Memory B cell (primary cell): ENCODE measurements at regions not wholly inside any gene's neighbourhood (a gene's known extent, or its start where the extent isn't known, plus 50 kb on each side); places are given as distances from the start of the nearest gene placed in this dataset.

Experiments
- ATAC-seq: fragments of 150-1000 bp; cut with Tn5 transposase; 2 replicates; pipeline ENCODE4 v1.10.0; 2021; ENCODE audit warnings: low read depth, mild to moderate bottlenecking, moderate library complexity
- DNase-seq, 2 donors: peaks; one replicate each; pipeline ENCODE4 v3.0.0; 2022; ENCODE audit warnings: low spot score in 2 of 2
- H3K27ac Mint-ChIP-seq: one replicate; pipeline ENCODE4 v1.8.0; 2022; ENCODE audit warnings: mild to moderate bottlenecking, moderate library complexity, mixed read lengths
- H3K27me3 Mint-ChIP-seq: one replicate; pipeline ENCODE4 v1.8.0; 2022; ENCODE audit warnings: mixed read lengths
- H3K36me3 Mint-ChIP-seq: one replicate; pipeline ENCODE4 v1.8.0; 2022; ENCODE audit warnings: mild to moderate bottlenecking, mixed read lengths
- H3K4me1 Mint-ChIP-seq: one replicate; pipeline ENCODE4 v1.8.0; 2022; ENCODE audit warnings: mixed read lengths
- H3K4me3 Mint-ChIP-seq: one replicate; pipeline ENCODE4 v1.8.0; 2022; ENCODE audit warnings: mild to moderate bottlenecking, moderate library complexity, mixed read lengths
- H3K9me3 Mint-ChIP-seq: one replicate; pipeline ENCODE4 v1.8.0; 2022; ENCODE audit warnings: mixed read lengths

- peaks cover 3% of the 10 kb centered on the region for H3K4me1 Mint-ChIP-seq
- ATAC-seq (no peak), DNase-seq (no peak)
- H3K4me3 Mint-ChIP-seq = no peak overlapping the region
- H3K9me3 Mint-ChIP-seq = peaks cover 2% of the 10 kb centered on the region
- H3K27ac Mint-ChIP-seq = no peak overlapping the region
- peaks cover 29% of the 10 kb centered on the region for H3K36me3 Mint-ChIP-seq
- no peaks in the 10 kb centered on the region for H3K27me3 Mint-ChIP-seq
Observed at GRCh38 chr13:73800011-73800410, 334.2 kb downstream of the KLF12 start.

GRCh38 chr13:73794755-73795154 is 339.4 kb downstream of the KLF12 start:
- no peak overlapping the region for H3K4me3 Mint-ChIP-seq
- no peaks in the 10 kb centered on the region for H3K27me3 Mint-ChIP-seq
- H3K36me3 Mint-ChIP-seq = peaks cover 20% of the 10 kb centered on the region
- peaks cover 2% of the 10 kb centered on the region for H3K9me3 Mint-ChIP-seq
- H3K27ac Mint-ChIP-seq = no peak overlapping the region
- DNase-seq (no peak), ATAC-seq (no peak)
- no peaks in the 10 kb centered on the region for H3K4me1 Mint-ChIP-seq

GRCh38 chr13:73793361-73793760 is 340.8 kb downstream of the KLF12 start:
- ATAC-seq = no peak
- Mint-ChIP-seq H3K4me1 (no peaks in the 10 kb centered on the region), H3K27me3 (no peaks in the 10 kb centered on the region), H3K9me3 (no peaks in the 10 kb centered on the region), H3K4me3 (no peak overlapping the region), H3K36me3 (peaks cover 12% of the 10 kb centered on the region), H3K27ac (no peak overlapping the region)
- no peak for DNase-seq

GRCh38 chr13:73792796-73793195 is 341.4 kb downstream of the KLF12 start:
- H3K36me3 Mint-ChIP-seq = peaks cover 9% of the 10 kb centered on the region

GRCh38 chr13:73782450-73783449 is 351.5 kb downstream of the KLF12 start:
- Mint-ChIP-seq H3K36me3 (peaks cover 28% of the 10 kb centered on the region), H3K27ac (peak overlapping the region; percentile 28), H3K4me1 (peaks cover 8% of the 10 kb centered on the region), H3K4me3 (no peak overlapping the region), H3K9me3 (no peaks in the 10 kb centered on the region), H3K27me3 (no peaks in the 10 kb centered on the region)
- no peak for ATAC-seq
- DNase-seq = no peak

More at GRCh38 chr13:73792796-73793195, 341.4 kb downstream of the KLF12 start:
- H3K27me3 Mint-ChIP-seq = no peaks in the 10 kb centered on the region
- DNase-seq (no peak), ATAC-seq (no peak)
- H3K4me3 Mint-ChIP-seq = no peak overlapping the region
- no peak overlapping the region for H3K27ac Mint-ChIP-seq
- no peaks in the 10 kb centered on the region for H3K9me3 Mint-ChIP-seq
- no peaks in the 10 kb centered on the region for H3K4me1 Mint-ChIP-seq

GRCh38 chr13:73781384-73781783 is 352.8 kb downstream of the KLF12 start:
- Mint-ChIP-seq H3K27ac (no peak overlapping the region), H3K9me3 (no peaks in the 10 kb centered on the region), H3K4me1 (peaks cover 13% of the 10 kb centered on the region), H3K36me3 (peaks cover 29% of the 10 kb centered on the region), H3K4me3 (no peak overlapping the region), H3K27me3 (no peaks in the 10 kb centered on the region)
- DNase-seq (no peak), ATAC-seq (no peak)

- no peaks in the 10 kb centered on the region for H3K9me3 Mint-ChIP-seq
- no peak for ATAC-seq
- H3K4me3 Mint-ChIP-seq = no peak overlapping the region
- DNase-seq = no peak
- H3K27me3 Mint-ChIP-seq = no peaks in the 10 kb centered on the region
- H3K27ac Mint-ChIP-seq = peak overlapping the region; percentile 11
- peaks cover 26% of the 10 kb centered on the region for H3K36me3 Mint-ChIP-seq
- H3K4me1 Mint-ChIP-seq = peaks cover 13% of the 10 kb centered on the region
Observed at GRCh38 chr13:73779881-73780280, 354.3 kb downstream of the KLF12 start.

- DNase-seq (no peak), ATAC-seq (no peak)
- Mint-ChIP-seq H3K4me1 (peaks cover 16% of the 10 kb centered on the region), H3K9me3 (no peaks in the 10 kb centered on the region), H3K27ac (no peak overlapping the region), H3K4me3 (no peak overlapping the region), H3K27me3 (no peaks in the 10 kb centered on the region), H3K36me3 (peaks cover 28% of the 10 kb centered on the region)
Observed at GRCh38 chr13:73778242-73778864, 355.9 kb downstream of the KLF12 start.

GRCh38 chr13:73777134-73777533 is 357.1 kb downstream of the KLF12 start:
- H3K4me3 Mint-ChIP-seq = no peak overlapping the region
- peaks cover 12% of the 10 kb centered on the region for H3K4me1 Mint-ChIP-seq
- H3K27me3 Mint-ChIP-seq = no peaks in the 10 kb centered on the region
- ATAC-seq (no peak), DNase-seq (no peak)
- H3K36me3 Mint-ChIP-seq = peaks cover 33% of the 10 kb centered on the region
- H3K9me3 Mint-ChIP-seq = peaks cover 7% of the 10 kb centered on the region
- no peak overlapping the region for H3K27ac Mint-ChIP-seq

- Mint-ChIP-seq H3K4me3 (no peak overlapping the region), H3K4me1 (peaks cover 13% of the 10 kb centered on the region), H3K27me3 (no peaks in the 10 kb centered on the region), H3K36me3 (peaks cover 37% of the 10 kb centered on the region), H3K27ac (peak overlapping the region; percentile 1), H3K9me3 (peaks cover 11% of the 10 kb centered on the region)
- no peak for ATAC-seq
- no peak for DNase-seq
Observed at GRCh38 chr13:73776151-73776785, 357.9 kb downstream of the KLF12 start.

- Mint-ChIP-seq H3K27me3 (no peaks in the 10 kb centered on the region), H3K27ac (peak overlapping the region; percentile 16), H3K4me3 (no peak overlapping the region), H3K9me3 (peaks cover 11% of the 10 kb centered on the region), H3K36me3 (peaks cover 36% of the 10 kb centered on the region), H3K4me1 (peaks cover 25% of the 10 kb centered on the region)
- no peak for DNase-seq
- no peak for ATAC-seq
Observed at GRCh38 chr13:73773168-73773549, 361.0 kb downstream of the KLF12 start.

GRCh38 chr13:73772449-73773167 is 361.6 kb downstream of the KLF12 start:
- no peaks in the 10 kb centered on the region for H3K27me3 Mint-ChIP-seq
- H3K4me3 Mint-ChIP-seq = no peak overlapping the region
- no peak for DNase-seq
- ATAC-seq = no peak
- peak overlapping the region; percentile 79 for H3K27ac Mint-ChIP-seq
- H3K4me1 Mint-ChIP-seq = peaks cover 29% of the 10 kb centered on the region
- H3K9me3 Mint-ChIP-seq = peaks cover 11% of the 10 kb centered on the region
- H3K36me3 Mint-ChIP-seq = peaks cover 36% of the 10 kb centered on the region

- H3K9me3 Mint-ChIP-seq = peaks cover 11% of the 10 kb centered on the region
- H3K4me3 Mint-ChIP-seq = no peak overlapping the region
- no peaks in the 10 kb centered on the region for H3K27me3 Mint-ChIP-seq
- H3K36me3 Mint-ChIP-seq = peaks cover 29% of the 10 kb centered on the region
- H3K27ac Mint-ChIP-seq = peak overlapping the region; percentile 89
- H3K4me1 Mint-ChIP-seq = peaks cover 49% of the 10 kb centered on the region
- no peak for DNase-seq
- peak; percentile 28 for ATAC-seq
Observed at GRCh38 chr13:73767747-73768315, 366.4 kb downstream of the KLF12 start.
